ENCODE measurements at regions not wholly inside any gene's neighbourhood (a gene's known extent, or its start where the extent isn't known, plus 50 kb on each side); places are given as distances from the start of the nearest gene placed in this dataset.
A peak's percentile ranks its signal among the peaks of the same experiment; 100 is the strongest.

DNA sequence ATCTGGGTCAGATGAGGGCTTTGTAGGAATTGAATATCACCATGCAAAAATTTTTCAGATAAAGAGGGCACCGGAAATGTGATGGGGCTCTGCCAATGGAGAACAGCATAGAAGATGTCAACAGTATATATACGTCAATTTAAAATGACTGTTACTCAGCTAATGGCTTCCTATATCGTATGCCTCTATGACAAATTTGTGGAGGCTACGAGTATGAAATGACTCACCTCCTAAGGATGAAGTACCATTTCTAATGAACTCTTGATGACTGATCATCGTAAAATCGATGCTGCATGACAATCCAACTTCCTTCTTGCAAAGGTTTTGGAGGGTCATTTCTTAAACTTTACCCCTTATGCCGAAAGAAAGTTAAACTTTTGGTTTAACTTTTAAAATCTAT is 450.3 kb upstream of the ZP4 start:
- no peak overlapping the region for H3K4me3 ChIP-seq (ENCODE audit: insufficient read depth, low read depth, low read length)
- TF ChIP-seq EZH2 (IDR thresholded peaks at IDR 0.05; ENCODE audit: insufficient read depth, low read length): no peak
- TF ChIP-seq, protein P1, sequence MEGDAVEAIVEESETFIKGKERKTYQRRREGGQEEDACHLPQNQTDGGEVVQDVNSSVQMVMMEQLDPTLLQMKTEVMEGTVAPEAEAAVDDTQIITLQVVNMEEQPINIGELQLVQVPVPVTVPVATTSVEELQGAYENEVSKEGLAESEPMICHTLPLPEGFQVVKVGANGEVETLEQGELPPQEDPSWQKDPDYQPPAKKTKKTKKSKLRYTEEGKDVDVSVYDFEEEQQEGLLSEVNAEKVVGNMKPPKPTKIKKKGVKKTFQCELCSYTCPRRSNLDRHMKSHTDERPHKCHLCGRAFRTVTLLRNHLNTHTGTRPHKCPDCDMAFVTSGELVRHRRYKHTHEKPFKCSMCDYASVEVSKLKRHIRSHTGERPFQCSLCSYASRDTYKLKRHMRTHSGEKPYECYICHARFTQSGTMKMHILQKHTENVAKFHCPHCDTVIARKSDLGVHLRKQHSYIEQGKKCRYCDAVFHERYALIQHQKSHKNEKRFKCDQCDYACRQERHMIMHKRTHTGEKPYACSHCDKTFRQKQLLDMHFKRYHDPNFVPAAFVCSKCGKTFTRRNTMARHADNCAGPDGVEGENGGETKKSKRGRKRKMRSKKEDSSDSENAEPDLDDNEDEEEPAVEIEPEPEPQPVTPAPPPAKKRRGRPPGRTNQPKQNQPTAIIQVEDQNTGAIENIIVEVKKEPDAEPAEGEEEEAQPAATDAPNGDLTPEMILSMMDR (IDR thresholded peaks at IDR 0.05; ENCODE audit: insufficient read depth, low read depth, low read length): no peak
- no peaks in the 10 kb centered on the region for H3K36me3 ChIP-seq (ENCODE audit: insufficient read depth, low read length)
- no peaks in the 10 kb centered on the region for H3K27me3 Mint-ChIP-seq (ENCODE audit: low read depth, unreplicated experiment)
- no peak overlapping the region for H2AFZ ChIP-seq (ENCODE audit: low read depth, low read length)
- DNase-seq (ENCODE audit: low read depth) (peak; percentile 69), FAIRE-seq (no peak)
- no peaks in the 10 kb centered on the region for H3K36me3 Mint-ChIP-seq (ENCODE audit: low read depth, unreplicated experiment)
- no peak overlapping the region for H3K9ac ChIP-seq (ENCODE audit: low read length)
- no peaks in the 10 kb centered on the region for H3K79me2 ChIP-seq (ENCODE audit: insufficient read depth, low read length)
- no peak overlapping the region for H3K27ac ChIP-seq (ENCODE audit: low read depth, low read length)
- H3K9me3 ChIP-seq (ENCODE audit: insufficient read depth, low read depth, low read length): no peaks in the 10 kb centered on the region
- no peak overlapping the region for H3K4me2 ChIP-seq (ENCODE audit: low read length)
- no peak overlapping the region for H3K27ac Mint-ChIP-seq (ENCODE audit: unreplicated experiment)
- H3K4me3 Mint-ChIP-seq (ENCODE audit: unreplicated experiment): no peak overlapping the region
- H3K27me3 ChIP-seq (ENCODE audit: insufficient read depth, low read length): no peaks in the 10 kb centered on the region
- no peaks in the 10 kb centered on the region for H3K4me1 Mint-ChIP-seq (ENCODE audit: low read depth, unreplicated experiment)
- H3K9me3 Mint-ChIP-seq (ENCODE audit: unreplicated experiment): no peaks in the 10 kb centered on the region
- no peaks in the 10 kb centered on the region for H3K4me1 ChIP-seq (ENCODE audit: insufficient read depth, low read length)
- no peaks in the 10 kb centered on the region for H4K20me1 ChIP-seq (ENCODE audit: insufficient read depth, low read length)

DNA sequence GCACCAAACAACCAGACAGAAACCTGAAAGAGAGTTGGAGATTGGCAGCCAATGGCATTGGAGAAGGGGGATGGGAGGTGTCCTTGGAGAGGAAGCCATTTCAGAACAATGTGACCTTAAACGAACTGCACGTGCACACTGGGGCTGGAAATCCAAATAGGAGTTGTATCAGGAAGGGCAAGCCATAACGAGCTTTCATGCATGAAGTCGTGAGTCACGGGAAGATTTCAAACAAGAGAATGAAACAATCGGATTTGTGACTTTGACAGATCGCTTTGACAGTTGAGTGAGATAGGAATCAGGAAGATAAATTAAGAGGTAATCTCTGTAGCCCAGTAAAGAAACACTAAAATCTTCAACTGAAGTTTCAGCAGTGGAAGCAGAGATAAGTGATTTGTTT is 445.8 kb upstream of the ZP4 start:
- H3K4me3 ChIP-seq (ENCODE audit: insufficient read depth, low read depth, low read length): no peak overlapping the region
- no peaks in the 10 kb centered on the region for H3K9me3 ChIP-seq (ENCODE audit: insufficient read depth, low read depth, low read length)
- H3K9ac ChIP-seq (ENCODE audit: low read length): no peak overlapping the region
- H3K36me3 Mint-ChIP-seq (ENCODE audit: low read depth, unreplicated experiment): no peaks in the 10 kb centered on the region
- H4K20me1 ChIP-seq (ENCODE audit: insufficient read depth, low read length): no peaks in the 10 kb centered on the region
- no peak overlapping the region for H3K4me2 ChIP-seq (ENCODE audit: low read length)
- DNase-seq (ENCODE audit: low read depth): no peak
- H3K4me1 Mint-ChIP-seq (ENCODE audit: low read depth, unreplicated experiment): no peaks in the 10 kb centered on the region
- no peaks in the 10 kb centered on the region for H3K79me2 ChIP-seq (ENCODE audit: insufficient read depth, low read length)
- H3K36me3 ChIP-seq (ENCODE audit: insufficient read depth, low read length): no peaks in the 10 kb centered on the region
- no peak overlapping the region for H3K27ac ChIP-seq (ENCODE audit: low read depth, low read length)
- peaks cover 2% of the 10 kb centered on the region for H3K9me3 Mint-ChIP-seq (ENCODE audit: unreplicated experiment)
- H3K4me3 Mint-ChIP-seq (ENCODE audit: unreplicated experiment): no peak overlapping the region
- H3K4me1 ChIP-seq (ENCODE audit: insufficient read depth, low read length): no peaks in the 10 kb centered on the region
- H2AFZ ChIP-seq (ENCODE audit: low read depth, low read length): no peak overlapping the region
- TF ChIP-seq, protein P1 (IDR thresholded peaks at IDR 0.05; ENCODE audit: insufficient read depth, low read depth, low read length): no peak
- TF ChIP-seq EZH2 (IDR thresholded peaks at IDR 0.05; ENCODE audit: insufficient read depth, low read length): no peak
- no peaks in the 10 kb centered on the region for H3K27me3 ChIP-seq (ENCODE audit: insufficient read depth, low read length)
- no peak overlapping the region for H3K27ac Mint-ChIP-seq (ENCODE audit: unreplicated experiment)
- no peak for FAIRE-seq
- no peaks in the 10 kb centered on the region for H3K27me3 Mint-ChIP-seq (ENCODE audit: low read depth, unreplicated experiment)

DNA sequence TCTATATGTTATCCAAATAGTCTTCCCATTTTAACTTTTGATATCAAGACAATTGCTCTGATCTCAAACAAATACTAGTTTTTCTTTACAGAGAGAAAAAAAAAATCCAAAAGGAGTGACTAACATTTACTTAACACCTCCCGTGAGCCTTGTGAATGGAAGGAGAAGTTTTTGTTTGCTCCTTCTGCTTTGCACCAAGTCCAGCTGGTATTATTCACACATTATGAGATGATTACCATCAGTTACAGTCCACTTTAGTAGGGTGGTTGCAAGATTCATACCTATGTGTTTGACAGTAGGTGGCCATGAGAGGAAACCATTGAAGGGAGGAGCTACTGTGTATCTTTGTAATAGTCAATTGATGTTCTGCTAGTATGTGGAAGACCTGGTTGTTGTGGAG is 443.4 kb upstream of the ZP4 start:
- TF ChIP-seq, protein P1 (IDR thresholded peaks at IDR 0.05; ENCODE audit: insufficient read depth, low read depth, low read length): no peak
- TF ChIP-seq EZH2 (IDR thresholded peaks at IDR 0.05; ENCODE audit: insufficient read depth, low read length): no peak
- H3K4me1 Mint-ChIP-seq (ENCODE audit: low read depth, unreplicated experiment): peaks cover 15% of the 10 kb centered on the region
- no peak for FAIRE-seq

More for the DNA sequence above, 443.4 kb upstream of the ZP4 start:
- Histone ChIP-seq H4K20me1 (ENCODE audit: insufficient read depth, low read length) (no peaks in the 10 kb centered on the region), H3K27me3 (ENCODE audit: insufficient read depth, low read length) (no peaks in the 10 kb centered on the region), H3K27ac (ENCODE audit: low read depth, low read length) (no peak overlapping the region), H3K4me3 (ENCODE audit: insufficient read depth, low read depth, low read length) (no peak overlapping the region), H3K79me2 (ENCODE audit: insufficient read depth, low read length) (no peaks in the 10 kb centered on the region), H2AFZ (ENCODE audit: low read depth, low read length) (no peak overlapping the region), H3K4me2 (ENCODE audit: low read length) (no peak overlapping the region), H3K9ac (ENCODE audit: low read length) (no peak overlapping the region), H3K36me3 (ENCODE audit: insufficient read depth, low read length) (no peaks in the 10 kb centered on the region), H3K9me3 (ENCODE audit: insufficient read depth, low read depth, low read length) (no peaks in the 10 kb centered on the region), H3K4me1 (ENCODE audit: insufficient read depth, low read length) (no peaks in the 10 kb centered on the region)
- Mint-ChIP-seq H3K4me3 (ENCODE audit: unreplicated experiment) (no peak overlapping the region), H3K36me3 (ENCODE audit: low read depth, unreplicated experiment) (no peaks in the 10 kb centered on the region), H3K9me3 (ENCODE audit: unreplicated experiment) (peaks cover 2% of the 10 kb centered on the region), H3K27me3 (ENCODE audit: low read depth, unreplicated experiment) (no peaks in the 10 kb centered on the region), H3K27ac (ENCODE audit: unreplicated experiment) (no peak overlapping the region)
- DNase-seq (ENCODE audit: low read depth): no peak

Data from astrocyte (in vitro differentiated cells and primary cell).